ENCODE measurements at regions not wholly inside any gene's neighbourhood (a gene's known extent, or its start where the extent isn't known, plus 50 kb on each side); places are given as distances from the start of the nearest gene placed in this dataset.
"Not testable (repeated sequence)": the region's sequence is repeated elsewhere in the genome, so short reads cannot be mapped to it uniquely, and the experiment has no call there.

- no peak for DNase-seq
Measured at GRCh38 chr10:2618690-2619089, 448.7 kb upstream of the PFKP start.

- DNase-seq, result no peak
Measured at GRCh38 chr10:2616215-2616614, 451.1 kb upstream of the PFKP start.

- DNase-seq, result no peak
Measured at GRCh38 chr10:2611603-2612002, 455.7 kb upstream of the PFKP start.

GRCh38 chr10:2610946-2611345 lies 456.4 kb upstream of the PFKP start:
- no peak for DNase-seq

- no peak for DNase-seq
Measured at GRCh38 chr10:2604891-2605290, 462.5 kb upstream of the PFKP start.

GRCh38 chr10:2599571-2599970 lies 467.8 kb upstream of the PFKP start:
- DNase-seq, result no peak

- no peak for DNase-seq
Measured at GRCh38 chr10:2592360-2593160, 474.8 kb upstream of the PFKP start.

- DNase-seq, result no peak
Measured at GRCh38 chr10:2589196-2589595, 478.2 kb upstream of the PFKP start.

- DNase-seq, result no peak
Measured at GRCh38 chr10:2584385-2584784, 483.0 kb upstream of the PFKP start.

- DNase-seq, result no peak
Measured at GRCh38 chr10:2576892-2577291, 490.5 kb upstream of the PFKP start.

- DNase-seq, result no peak
Measured at GRCh38 chr10:2575460-2575859, 491.9 kb upstream of the PFKP start.

- no peak for DNase-seq
Measured at GRCh38 chr10:2572611-2573010, 494.7 kb upstream of the PFKP start.

- DNase-seq, result no peak
Measured at GRCh38 chr10:2556883-2557282, 510.5 kb upstream of the PFKP start.

- DNase-seq, result no peak
Measured at GRCh38 chr10:2548071-2548470, 519.3 kb upstream of the PFKP start.

- no peak for DNase-seq
Measured at GRCh38 chr10:2547606-2548005, 519.7 kb upstream of the PFKP start.

GRCh38 chr10:2546894-2547293 lies 520.5 kb upstream of the PFKP start:
- DNase-seq, result not testable (repeated sequence)

GRCh38 chr10:2543974-2544373 lies 523.4 kb upstream of the PFKP start:
- no peak for DNase-seq

- DNase-seq, result no peak
Measured at GRCh38 chr10:2543142-2543886, 524.0 kb upstream of the PFKP start.

- DNase-seq, result no peak
Measured at GRCh38 chr10:2541176-2541575, 526.2 kb upstream of the PFKP start.

- DNase-seq, result no peak
Measured at GRCh38 chr10:2529945-2530344, 537.4 kb upstream of the PFKP start.

- no peak for DNase-seq
Measured at GRCh38 chr10:2525781-2526180, 541.6 kb upstream of the PFKP start.

GRCh38 chr10:2519139-2519538 lies 548.2 kb upstream of the PFKP start:
- DNase-seq, result no peak

GRCh38 chr10:2509081-2509531 lies 558.2 kb upstream of the PFKP start:
- DNase-seq, result no peak

- not testable (repeated sequence) for DNase-seq
Measured at GRCh38 chr10:2501366-2501940, 565.9 kb upstream of the PFKP start.
